HEK293 (cell line): ENCODE measurements at regions not wholly inside any gene's neighbourhood (a gene's known extent, or its start where the extent isn't known, plus 50 kb on each side); places are given as distances from the start of the nearest gene placed in this dataset.

ENCODE experiments used
- CTCF ChIA-PET: fragments of 350-600 bp; formaldehyde crosslinking; extraction: SDS; loops from one replicate; lab custom pipeline; 2021; ENCODE audit warnings: antibody characterized with exemption; lab: Yijun Ruan, JAX
- POLR2A ChIA-PET: fragments of 300-600 bp; formaldehyde crosslinking; extraction: SDS; loops from one replicate; lab custom pipeline; 2020; ENCODE audit warnings: antibody characterized with exemption, inconsistent platforms; lab: Yijun Ruan, JAX
- H3K27ac ChIP-seq: fragments of 200-500 bp; sonication (Bioruptor generic); 2 replicates; pipeline ENCODE4 v1.5.1; 2014; ENCODE audit warnings: low read depth, low read length, control low read depth, inconsistent platforms; ENCODE audit errors: extremely low read depth
- H3K36me3 ChIP-seq, 2 experiments: fragments of 200-500 bp in 1 of 2; sonication (Bioruptor generic) in 1 of 2; 1 replicate in 1 of 2; 2 replicates in 1 of 2; pipeline ENCODE4 v1.5.1; 2014 to 2017; ENCODE audit warnings: inconsistent platforms in 2 of 2, low read length in 2 of 2; ENCODE audit not compliant: control insufficient read depth in 2 of 2, insufficient read depth in 1 of 2
- H3K4me1 ChIP-seq: fragments of 200-500 bp; sonication (Bioruptor generic); 2 replicates; pipeline ENCODE4 v1.5.1; 2014; ENCODE audit warnings: mild to moderate bottlenecking, low read length, inconsistent platforms; ENCODE audit not compliant: control insufficient read depth, insufficient read depth
- H3K4me3 ChIP-seq: 2 replicates; pipeline ENCODE4 v1.5.1; 2011; ENCODE audit warnings: low read depth, mild to moderate bottlenecking, control low read depth, low read length, moderate library complexity
- H3K9me3 ChIP-seq: fragments of 200-500 bp; sonication (Bioruptor generic); 2 replicates; pipeline ENCODE4 v1.5.1; 2014; ENCODE audit warnings: low read depth, low read length, inconsistent platforms; ENCODE audit not compliant: control insufficient read depth, insufficient read depth
- BCL11A ChIP-seq: fragments of 450-650 bp; formaldehyde crosslinking; IDR thresholded peaks from 2 replicates; pipeline ENCODE4 v1.5.1; 2016; ENCODE audit warnings: low read depth, missing biosample characterization, missing genetic modification characterization
- GLI4 ChIP-seq: fragments of 450-650 bp; formaldehyde crosslinking; IDR thresholded peaks from 2 replicates; pipeline ENCODE4 v1.5.1; 2016; ENCODE audit warnings: missing biosample characterization, missing genetic modification characterization
- GLIS2 ChIP-seq: fragments of 450-650 bp; formaldehyde crosslinking; IDR thresholded peaks from 2 replicates; pipeline ENCODE4 v1.5.1; 2016; ENCODE audit warnings: missing biosample characterization, missing genetic modification characterization
- HOXC10 ChIP-seq: sonication (generic); formaldehyde crosslinking; IDR thresholded peaks from 2 replicates; pipeline ENCODE4 v1.8.1; 2023; ENCODE audit warnings: mild to moderate bottlenecking, missing genetic modification reagents
- KLF7 ChIP-seq: fragments of 450-650 bp; formaldehyde crosslinking; IDR thresholded peaks from 2 replicates; pipeline ENCODE4 v1.5.1; 2016; ENCODE audit warnings: missing biosample characterization, missing genetic modification characterization, borderline replicate concordance
- PRDM4 ChIP-seq: fragments of 450-650 bp; formaldehyde crosslinking; IDR thresholded peaks from 2 replicates; pipeline ENCODE4 v1.5.1; 2017; ENCODE audit warnings: missing biosample characterization, missing genetic modification characterization
- SETDB1 ChIP-seq: IDR thresholded peaks from one replicate; pipeline ENCODE4 v1.6.1; 2017; ENCODE audit warnings: mild to moderate bottlenecking, low read length, moderate library complexity, mixed read lengths; ENCODE audit not compliant: insufficient read length
- WT1 ChIP-seq: fragments of 450-650 bp; formaldehyde crosslinking; IDR thresholded peaks from 2 replicates; pipeline ENCODE4 v1.5.1; 2016; ENCODE audit warnings: missing biosample characterization, missing genetic modification characterization
- YY2 ChIP-seq: fragments of 450-650 bp; formaldehyde crosslinking; IDR thresholded peaks from 2 replicates; pipeline ENCODE4 v1.5.1; 2016; ENCODE audit warnings: missing biosample characterization, missing genetic modification characterization
- ZNF10 ChIP-seq: fragments of 450-650 bp; formaldehyde crosslinking; IDR thresholded peaks from 2 replicates; pipeline ENCODE4 v1.5.1; 2017; ENCODE audit warnings: missing biosample characterization, missing genetic modification characterization
- ZNF112 ChIP-seq: fragments of 450-650 bp; formaldehyde crosslinking; IDR thresholded peaks from 2 replicates; pipeline ENCODE4 v1.5.0; 2017; ENCODE audit warnings: missing biosample characterization, missing genetic modification characterization
- ZNF202 ChIP-seq: fragments of 450-650 bp; formaldehyde crosslinking; IDR thresholded peaks from 2 replicates; pipeline ENCODE4 v1.5.1; 2016; ENCODE audit warnings: missing biosample characterization, missing genetic modification characterization, borderline replicate concordance
- ZNF239 ChIP-seq: fragments of 450-650 bp; formaldehyde crosslinking; IDR thresholded peaks from 2 replicates; pipeline ENCODE4 v1.5.1; 2016; ENCODE audit warnings: missing biosample characterization, missing genetic modification characterization
- ZNF280D ChIP-seq: fragments of 450-650 bp; formaldehyde crosslinking; IDR thresholded peaks from 2 replicates; pipeline ENCODE4 v1.5.1; 2016; ENCODE audit warnings: missing biosample characterization, missing genetic modification characterization
- ZNF707 ChIP-seq: fragments of 450-650 bp; formaldehyde crosslinking; IDR thresholded peaks from 2 replicates; pipeline ENCODE4 v1.5.1; 2016; ENCODE audit warnings: missing biosample characterization, missing genetic modification characterization
- TF ChIP-seq, protein P1 (sequence below): fragments of 450-650 bp; formaldehyde crosslinking; IDR thresholded peaks from 2 replicates; pipeline ENCODE4 v1.5.1; 2016; ENCODE audit warnings: missing biosample characterization, missing genetic modification characterization
- TF ChIP-seq, protein P2 (sequence below): fragments of 450-650 bp; formaldehyde crosslinking; IDR thresholded peaks from 2 replicates; pipeline ENCODE4 v1.5.1; 2016; ENCODE audit warnings: missing biosample characterization, missing genetic modification characterization
- TF ChIP-seq, protein P3 (sequence below): IDR thresholded peaks from 2 replicates; pipeline ENCODE4 v1.6.1; 2011; ENCODE audit warnings: mild to moderate bottlenecking, low read depth, low read length, borderline replicate concordance

DNA sequence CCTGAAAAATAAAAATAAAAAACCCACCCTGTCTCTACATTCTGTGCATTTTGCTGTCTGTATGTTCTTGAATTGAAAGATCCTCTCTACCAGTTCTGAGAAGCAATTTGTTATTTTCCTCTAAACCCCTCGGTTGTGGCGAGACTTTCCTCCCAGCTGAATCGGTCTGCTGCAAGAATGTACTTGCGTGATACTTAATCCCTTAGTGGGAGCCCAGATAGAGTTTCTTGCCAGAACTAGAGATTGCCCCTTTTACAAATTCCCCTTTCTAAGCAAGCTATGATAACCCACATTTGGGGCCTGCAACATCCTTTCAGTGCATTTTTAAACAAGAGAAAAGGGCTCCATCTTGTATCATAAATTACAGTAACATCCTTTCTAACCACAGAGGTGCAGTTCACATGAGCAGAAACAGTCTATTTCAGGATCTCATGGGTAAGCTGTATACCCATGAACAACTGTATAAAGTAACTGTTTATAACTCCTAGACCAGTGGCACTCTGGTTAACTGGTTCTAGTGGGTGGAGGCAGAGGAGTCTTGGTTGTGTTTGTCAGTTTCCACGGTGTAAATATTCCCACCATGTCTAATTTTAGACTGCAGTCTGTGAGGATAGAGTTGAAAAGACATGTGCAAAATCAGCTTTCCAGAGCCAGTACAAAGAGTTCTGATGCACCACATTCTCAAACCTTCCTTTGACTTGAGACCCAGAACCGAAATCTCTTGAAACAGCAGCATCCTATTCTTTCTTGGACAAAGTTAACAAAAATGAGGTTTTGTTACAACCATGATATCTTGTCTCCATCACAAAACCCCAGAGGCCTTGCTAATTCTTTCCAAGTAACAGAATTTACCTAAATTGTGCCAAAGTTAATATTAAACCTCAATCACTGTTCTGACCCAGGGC, 113.1 kb upstream of the ZNF217 start:
- Histone ChIP-seq H3K4me3 (no peak overlapping the region), H3K4me1 (no peaks in the 10 kb centered on the region), H3K9me3 (no peaks in the 10 kb centered on the region), H3K36me3 (no peaks in the 10 kb centered on the region), H3K27ac (no peak overlapping the region)
- CTCF ChIA-PET, result interaction anchor here (1.0 kb wide), 1 partner anchor 29 kb away, joined by 3 read pairs; no protein-coding TSS in a partner anchor
- TF ChIP-seq HOXC10 (CRISPR knock-in tag) (no peak), WT1 (tag by site-specific recombination) (no peak), SETDB1 (no peak), ZNF707 (tag by site-specific recombination) (no peak), ZNF10 (tag by site-specific recombination) (no peak), KLF7 (tag by site-specific recombination) (no peak), GLIS2 (tag by site-specific recombination) (no peak), PRDM4 (no peak), ZNF112 (tag by site-specific recombination) (no peak), GLI4 (tag by site-specific recombination) (no peak), BCL11A (no peak), YY2 (tag by site-specific recombination) (no peak), ZNF239 (tag by site-specific recombination) (no peak), ZNF202 (tag by site-specific recombination) (no peak)
- TF ChIP-seq, protein P1, sequence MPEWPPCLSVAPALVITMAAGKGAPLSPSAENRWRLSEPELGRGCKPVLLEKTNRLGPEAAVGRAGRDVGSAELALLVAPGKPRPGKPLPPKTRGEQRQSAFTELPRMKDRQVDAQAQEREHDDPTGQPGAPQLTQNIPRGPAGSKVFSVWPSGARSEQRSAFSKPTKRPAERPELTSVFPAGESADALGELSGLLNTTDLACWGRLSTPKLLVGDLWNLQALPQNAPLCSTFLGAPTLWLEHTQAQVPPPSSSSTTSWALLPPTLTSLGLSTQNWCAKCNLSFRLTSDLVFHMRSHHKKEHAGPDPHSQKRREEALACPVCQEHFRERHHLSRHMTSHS (tag by site-specific recombination), result no peak
- TF ChIP-seq, protein P2, sequence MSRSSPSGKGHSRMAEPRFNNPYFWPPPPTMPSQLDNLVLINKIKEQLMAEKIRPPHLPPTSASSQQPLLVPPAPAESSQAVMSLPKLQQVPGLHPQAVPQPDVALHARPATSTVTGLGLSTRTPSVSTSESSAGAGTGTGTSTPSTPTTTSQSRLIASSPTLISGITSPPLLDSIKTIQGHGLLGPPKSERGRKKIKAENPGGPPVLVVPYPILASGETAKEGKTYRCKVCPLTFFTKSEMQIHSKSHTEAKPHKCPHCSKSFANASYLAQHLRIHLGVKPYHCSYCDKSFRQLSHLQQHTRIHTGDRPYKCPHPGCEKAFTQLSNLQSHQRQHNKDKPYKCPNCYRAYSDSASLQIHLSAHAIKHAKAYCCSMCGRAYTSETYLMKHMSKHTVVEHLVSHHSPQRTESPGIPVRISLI (tag by site-specific recombination), result no peak
- TF ChIP-seq, protein P3, sequence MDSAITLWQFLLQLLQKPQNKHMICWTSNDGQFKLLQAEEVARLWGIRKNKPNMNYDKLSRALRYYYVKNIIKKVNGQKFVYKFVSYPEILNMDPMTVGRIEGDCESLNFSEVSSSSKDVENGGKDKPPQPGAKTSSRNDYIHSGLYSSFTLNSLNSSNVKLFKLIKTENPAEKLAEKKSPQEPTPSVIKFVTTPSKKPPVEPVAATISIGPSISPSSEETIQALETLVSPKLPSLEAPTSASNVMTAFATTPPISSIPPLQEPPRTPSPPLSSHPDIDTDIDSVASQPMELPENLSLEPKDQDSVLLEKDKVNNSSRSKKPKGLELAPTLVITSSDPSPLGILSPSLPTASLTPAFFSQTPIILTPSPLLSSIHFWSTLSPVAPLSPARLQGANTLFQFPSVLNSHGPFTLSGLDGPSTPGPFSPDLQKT, result no peak
- POLR2A ChIA-PET, result no interaction called here

GRCh38 chr20:53706008-53706465, 112.4 kb upstream of the ZNF217 start:
- H3K9me3 ChIP-seq, result no peaks in the 10 kb centered on the region
- no peak overlapping the region for H3K4me3 ChIP-seq
- H3K27ac ChIP-seq, result no peak overlapping the region
- H3K4me1 ChIP-seq, result no peaks in the 10 kb centered on the region
- no peak for TF ChIP-seq ZNF280D (tag by site-specific recombination)
- H3K36me3 ChIP-seq, result no peaks in the 10 kb centered on the region
- ChIA-PET CTCF (no interaction called here), POLR2A (no interaction called here)
